ENCODE measurements at regions not wholly inside any gene's neighbourhood (a gene's known extent, or its start where the extent isn't known, plus 50 kb on each side); places are given as distances from the start of the nearest gene placed in this dataset.

GRCh38 chr10:8543361-8544056 is 489.0 kb downstream of the GATA3 start:
- DNase-seq (ENCODE audit: low read depth) = no peak

DNA sequence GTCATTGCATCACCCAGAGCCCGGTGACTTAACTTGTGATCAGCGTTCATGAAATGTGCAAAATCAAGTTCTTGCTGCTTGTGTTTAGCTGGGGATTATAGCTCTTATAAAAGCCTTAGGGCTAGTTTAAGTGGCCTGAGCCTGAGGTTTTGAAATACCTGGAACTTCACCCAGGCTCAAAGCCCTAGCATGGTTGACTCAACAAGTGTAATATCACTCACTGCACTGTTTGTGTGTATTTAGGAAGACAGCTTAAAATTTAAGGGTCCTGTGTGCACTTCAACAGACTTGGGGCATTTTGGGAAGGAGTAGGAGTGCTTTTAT is 489.5 kb downstream of the GATA3 start:
- DNase-seq (ENCODE audit: low read depth) = no peak

- no peak for DNase-seq (ENCODE audit: low read depth)
Observed at GRCh38 chr10:8544500-8544899, 490.0 kb downstream of the GATA3 start.

- no peak for DNase-seq (ENCODE audit: low read depth)
Observed at GRCh38 chr10:8554574-8554973, 500.1 kb downstream of the GATA3 start.

GRCh38 chr10:8556321-8556720 is 501.8 kb downstream of the GATA3 start:
- no peak for DNase-seq (ENCODE audit: low read depth)

- DNase-seq (ENCODE audit: low read depth) = no peak
Observed at GRCh38 chr10:8563478-8563877, 509.0 kb downstream of the GATA3 start.

DNA sequence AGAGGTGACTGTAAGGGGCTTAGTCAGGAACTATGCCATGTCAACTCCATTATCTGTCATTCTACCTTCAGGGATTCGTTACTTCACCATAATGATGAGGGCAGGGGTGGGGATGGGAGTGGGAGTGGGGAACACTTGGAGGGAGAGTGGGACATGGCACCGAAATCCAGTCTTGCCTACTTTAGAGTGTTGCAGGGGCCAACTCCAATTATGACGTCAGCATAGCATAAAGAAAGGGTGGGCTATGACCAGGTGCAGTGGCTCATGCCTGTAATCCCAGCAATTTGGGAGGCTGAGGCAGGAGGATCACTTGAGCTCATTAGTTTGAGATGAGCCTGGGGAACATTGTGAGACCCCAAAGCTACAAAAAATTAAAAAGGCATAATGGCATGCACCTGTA is 512.2 kb downstream of the GATA3 start:
- no peak for DNase-seq (ENCODE audit: low read depth)

GRCh38 chr10:8568401-8568800 is 513.9 kb downstream of the GATA3 start:
- DNase-seq (ENCODE audit: low read depth) = no peak

- DNase-seq (ENCODE audit: low read depth) = no peak
Observed at GRCh38 chr10:8575620-8576019, 521.1 kb downstream of the GATA3 start.

DNA sequence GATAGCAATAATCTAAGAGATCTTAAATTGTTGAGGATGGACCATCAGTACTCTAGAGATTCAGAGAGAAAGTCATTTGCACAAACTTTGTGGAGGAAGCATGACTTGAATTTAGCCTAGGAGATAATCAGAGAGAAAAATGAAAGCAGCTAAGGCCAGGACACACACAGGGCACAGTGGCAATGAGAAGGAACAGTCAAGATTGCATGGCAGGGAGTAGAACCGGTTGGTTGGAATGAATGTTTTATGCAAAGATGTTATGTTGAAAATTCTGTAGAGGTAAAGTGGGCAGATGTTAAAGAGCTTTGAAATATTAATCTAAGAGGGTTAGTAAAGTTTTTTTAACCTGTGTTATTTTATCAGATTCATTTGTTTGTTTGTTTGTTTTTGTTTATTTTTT is 521.8 kb downstream of the GATA3 start:
- no peak for DNase-seq (ENCODE audit: low read depth)

GRCh38 chr10:8576911-8577310 is 522.4 kb downstream of the GATA3 start:
- DNase-seq (ENCODE audit: low read depth) = no peak

- no peak for DNase-seq (ENCODE audit: low read depth)
Observed at GRCh38 chr10:8577686-8578085, 523.2 kb downstream of the GATA3 start.

DNA sequence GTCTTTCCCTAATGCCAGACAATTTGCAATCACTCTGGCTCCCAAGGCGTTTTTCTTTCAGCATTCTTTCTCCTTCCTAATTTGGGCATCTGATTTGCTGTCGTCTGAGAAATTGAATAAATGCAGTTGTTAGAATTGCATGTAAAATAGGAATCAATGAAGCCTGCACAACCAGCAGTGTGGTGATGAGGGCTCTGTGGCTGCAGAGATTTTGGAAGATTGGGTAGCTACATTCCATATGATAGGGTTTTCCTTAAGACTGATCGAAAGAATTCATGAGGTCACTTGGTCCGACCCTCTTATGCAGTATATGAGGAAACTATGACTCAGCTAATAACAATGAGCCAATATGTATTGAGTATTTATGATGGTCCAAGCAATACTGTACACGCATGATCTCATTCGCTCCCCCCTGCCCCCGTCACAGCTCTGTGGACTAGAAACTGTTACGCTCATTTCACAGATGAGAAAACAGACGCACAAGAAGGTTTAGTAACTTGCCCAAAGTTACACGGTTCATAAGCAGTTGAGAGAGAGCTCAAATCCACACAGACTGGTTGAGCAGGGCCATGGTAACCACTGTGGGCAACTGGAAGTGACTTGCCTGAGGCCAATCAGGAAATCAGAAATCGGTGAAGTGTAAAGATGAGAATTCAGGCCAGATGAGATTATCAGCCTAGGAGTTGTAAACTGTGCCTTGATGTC is 527.2 kb downstream of the GATA3 start:
- no peak for DNase-seq (ENCODE audit: low read depth)

- no peak for DNase-seq (ENCODE audit: low read depth)
Observed at GRCh38 chr10:8583096-8583495, 528.6 kb downstream of the GATA3 start.

DNA sequence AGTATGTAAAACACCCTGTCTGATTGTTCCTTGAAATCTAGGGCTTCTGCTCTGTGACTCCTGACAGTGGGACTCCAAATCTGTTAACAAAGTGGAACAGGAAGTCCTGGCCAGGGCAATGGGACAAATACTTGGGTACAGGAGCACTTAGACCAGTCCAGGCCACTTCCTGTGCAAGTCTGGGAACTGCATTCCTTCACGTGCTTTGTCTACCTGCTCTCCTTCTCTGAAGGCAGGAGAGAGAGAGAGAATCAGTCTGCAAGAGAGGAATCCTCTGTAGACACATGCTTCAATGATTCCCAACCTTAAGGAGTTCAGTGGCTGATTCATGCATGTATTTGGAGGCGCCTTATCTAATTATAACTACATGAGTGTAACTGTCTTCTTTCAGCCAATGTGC is 530.2 kb downstream of the GATA3 start:
- no peak for DNase-seq (ENCODE audit: low read depth)

GRCh38 chr10:8586504-8586903 is 532.0 kb downstream of the GATA3 start:
- DNase-seq (ENCODE audit: low read depth) = no peak

DNA sequence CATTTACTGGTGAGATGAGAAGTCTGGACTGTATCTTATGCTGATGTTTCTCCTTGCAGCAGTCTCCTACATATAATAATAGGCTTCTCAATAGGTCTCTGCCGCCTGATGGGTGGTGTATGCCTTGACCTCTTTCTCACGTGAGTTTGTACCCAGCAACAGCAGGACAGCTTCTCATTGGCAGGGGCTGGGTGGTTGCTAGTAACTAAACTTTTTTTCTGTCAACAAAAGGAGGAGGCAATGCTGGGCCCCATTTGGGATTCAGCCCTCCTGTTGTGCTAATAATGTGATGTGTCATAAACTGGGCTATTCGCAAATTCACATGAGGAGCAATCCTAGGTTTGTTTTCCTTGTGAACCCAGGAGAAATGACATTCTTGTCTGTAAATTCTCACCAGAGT is 533.6 kb downstream of the GATA3 start:
- DNase-seq (ENCODE audit: low read depth) = no peak

DNA sequence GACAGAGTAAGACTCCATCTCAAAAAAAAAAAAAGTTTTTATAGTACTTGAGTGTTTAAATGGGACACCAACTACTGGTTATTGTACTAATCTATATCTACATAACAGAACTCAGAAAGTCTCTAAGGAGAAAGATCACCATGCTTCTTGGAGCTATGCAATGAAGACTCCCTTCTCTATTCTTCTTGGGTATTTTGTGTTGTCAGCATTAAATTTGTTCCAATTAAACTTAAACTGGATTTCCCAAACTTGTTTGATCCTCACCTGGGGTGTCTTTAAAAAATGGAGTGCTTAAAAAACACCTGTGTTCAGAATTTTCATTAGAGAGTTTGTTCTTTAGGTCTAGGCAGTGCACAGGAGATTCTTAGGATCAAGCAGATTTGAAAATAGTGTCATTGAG is 536.0 kb downstream of the GATA3 start:
- no peak for DNase-seq (ENCODE audit: low read depth)

GRCh38 chr10:8591640-8592039 is 537.2 kb downstream of the GATA3 start:
- no peak for DNase-seq (ENCODE audit: low read depth)

GRCh38 chr10:8594176-8594575 is 539.7 kb downstream of the GATA3 start:
- no peak for DNase-seq (ENCODE audit: low read depth)

DNA sequence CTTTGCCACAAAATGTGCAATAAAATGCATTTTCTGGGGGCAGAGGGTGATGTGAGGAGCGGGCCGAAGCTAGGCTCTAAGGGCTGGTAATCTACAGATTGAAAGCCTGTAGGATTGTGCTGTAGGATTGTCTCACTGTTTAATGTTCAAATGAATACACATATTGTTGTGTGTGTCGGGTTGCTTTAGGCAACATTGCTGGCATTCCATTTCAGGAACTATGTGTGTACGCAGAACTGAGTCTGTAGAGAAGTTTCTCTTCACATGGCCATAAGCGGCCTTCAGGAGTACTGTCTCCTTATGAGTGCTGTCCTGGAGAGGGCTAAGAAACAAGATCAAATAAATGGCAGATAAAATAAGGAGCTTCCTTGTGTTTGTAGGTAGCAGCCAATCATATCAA is 540.2 kb downstream of the GATA3 start:
- DNase-seq (ENCODE audit: low read depth) = no peak

GRCh38 chr10:8595140-8595539 is 540.7 kb downstream of the GATA3 start:
- no peak for DNase-seq (ENCODE audit: low read depth)

- no peak for DNase-seq (ENCODE audit: low read depth)
Observed at GRCh38 chr10:8596929-8597472, 542.5 kb downstream of the GATA3 start.

DNA sequence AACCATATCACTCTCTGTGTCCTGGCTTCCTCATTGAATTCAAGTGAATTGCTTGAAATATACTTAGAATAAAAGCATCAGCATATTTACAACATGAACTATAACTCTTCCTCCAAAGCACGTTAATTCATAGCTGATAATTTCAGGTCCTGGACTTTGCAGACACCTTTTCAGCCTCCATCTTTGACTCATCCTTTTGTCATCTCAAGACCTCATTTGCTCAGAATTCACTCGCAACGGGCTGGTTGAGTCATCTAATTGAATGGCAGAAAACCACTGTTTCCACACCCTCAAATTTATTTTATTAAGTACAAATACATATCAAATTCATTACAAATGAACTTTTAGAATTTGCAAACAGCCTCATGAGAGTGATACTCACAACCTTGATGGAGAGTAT is 545.7 kb downstream of the GATA3 start:
- DNase-seq (ENCODE audit: low read depth) = no peak

Data from stimulated activated CD8-positive, alpha-beta memory T cell treated with anti-CD3 and anti-CD28 coated beads, Interleukin-15, amount 100 ng/mL, for 24 hours (primary cell).